H9 (cell line): ENCODE measurements at regions not wholly inside any gene's neighbourhood (a gene's known extent, or its start where the extent isn't known, plus 50 kb on each side); places are given as distances from the start of the nearest gene placed in this dataset.

Source experiments
- DNase-seq: peaks from one replicate; pipeline ENCODE4 v3.0.0-alpha.2; 2017
- H2AFZ ChIP-seq: one replicate; pipeline ENCODE4 v1.6.1; 2013; ENCODE audit warnings: mild to moderate bottlenecking, low read length, control low read depth, moderate library complexity
- H2AK5ac ChIP-seq: 2 replicates; pipeline ENCODE4 v1.6.1; 2013; ENCODE audit warnings: low read length, control low read depth, mixed read lengths; ENCODE audit not compliant: insufficient read length
- H2BK120ac ChIP-seq: one replicate; pipeline ENCODE4 v1.6.1; 2013; ENCODE audit warnings: low read depth, mild to moderate bottlenecking, low read length, control low read depth, inconsistent platforms; ENCODE audit not compliant: poor library complexity, severe bottlenecking
- H2BK12ac ChIP-seq: 2 replicates; pipeline ENCODE4 v1.6.1; 2013; ENCODE audit warnings: low read length, control low read depth, mixed read lengths, low read depth; ENCODE audit not compliant: insufficient read length
- H2BK15ac ChIP-seq: 2 replicates; pipeline ENCODE4 v1.6.1; 2013; ENCODE audit warnings: low read depth, low read length, control low read depth
- H2BK20ac ChIP-seq: one replicate; pipeline ENCODE4 v1.6.1; 2013; ENCODE audit warnings: low read depth, mild to moderate bottlenecking, low read length, control low read depth, inconsistent platforms; ENCODE audit not compliant: poor library complexity, severe bottlenecking
- H2BK5ac ChIP-seq: 2 replicates; pipeline ENCODE4 v1.6.1; 2013; ENCODE audit warnings: low read length, control low read depth, mixed read lengths; ENCODE audit not compliant: insufficient read length
- H3K14ac ChIP-seq: 2 replicates; pipeline ENCODE4 v1.6.1; 2013; ENCODE audit warnings: low read length, control low read depth; ENCODE audit not compliant: insufficient read depth
- H3K18ac ChIP-seq: 2 replicates; pipeline ENCODE4 v1.6.1; 2013; ENCODE audit warnings: low read depth, mild to moderate bottlenecking, mixed read lengths, low read length, control low read depth; ENCODE audit not compliant: insufficient read length
- H3K23ac ChIP-seq: 2 replicates; pipeline ENCODE4 v1.6.1; 2013; ENCODE audit warnings: low read length, control low read depth, mixed read lengths, low read depth; ENCODE audit not compliant: insufficient read length
- H3K23me2 ChIP-seq: 2 replicates; pipeline ENCODE4 v1.6.1; 2013; ENCODE audit warnings: low read depth, mild to moderate bottlenecking, mixed read lengths, low read length, control low read depth; ENCODE audit not compliant: insufficient read length, poor library complexity, severe bottlenecking
- H3K27ac ChIP-seq: 2 replicates; pipeline ENCODE4 v1.5.1; 2013; ENCODE audit warnings: low read length, control low read depth, mixed read lengths, low read depth; ENCODE audit not compliant: insufficient read length
- H3K27me3 ChIP-seq: 2 replicates; pipeline ENCODE4 v1.6.1; 2013; ENCODE audit warnings: low read length, control low read depth, inconsistent platforms; ENCODE audit not compliant: insufficient read depth
- H3K4ac ChIP-seq: 2 replicates; pipeline ENCODE4 v1.6.1; 2013; ENCODE audit warnings: low read depth, mild to moderate bottlenecking, control low read depth, inconsistent platforms, low read length, moderate library complexity
- H3K4me1 ChIP-seq: 2 replicates; pipeline ENCODE4 v1.6.1; 2013; ENCODE audit warnings: low read length, control low read depth, inconsistent platforms; ENCODE audit not compliant: insufficient read depth
- H3K4me2 ChIP-seq: 2 replicates; pipeline ENCODE4 v1.6.1; 2013; ENCODE audit warnings: low read length, control low read depth, mixed read lengths; ENCODE audit not compliant: insufficient read length, insufficient read depth
- H3K56ac ChIP-seq: 2 replicates; pipeline ENCODE4 v1.6.1; 2013; ENCODE audit warnings: low read depth, mild to moderate bottlenecking, mixed read lengths, low read length, control low read depth; ENCODE audit not compliant: insufficient read length
- H3K79me1 ChIP-seq: 2 replicates; pipeline ENCODE4 v1.6.1; 2013; ENCODE audit warnings: low read depth, mild to moderate bottlenecking, moderate library complexity, low read length, control low read depth, inconsistent platforms; ENCODE audit not compliant: insufficient read depth, poor library complexity, severe bottlenecking
- H3K79me2 ChIP-seq: 2 replicates; pipeline ENCODE4 v1.6.1; 2013; ENCODE audit warnings: low read length, control low read depth, inconsistent platforms; ENCODE audit not compliant: insufficient read depth
- H3K9ac ChIP-seq: 2 replicates; pipeline ENCODE4 v1.6.1; 2013; ENCODE audit warnings: low read length, control low read depth, mixed read lengths; ENCODE audit not compliant: insufficient read length; ENCODE audit errors: extremely low read depth
- H3K9me3 ChIP-seq: one replicate; pipeline ENCODE4 v1.6.1; 2013; ENCODE audit warnings: low read depth, low read length, inconsistent platforms; ENCODE audit not compliant: control insufficient read depth
- H3T11ph ChIP-seq: one replicate; pipeline ENCODE4 v1.6.1; 2013; ENCODE audit warnings: mild to moderate bottlenecking, low read length, control low read depth, inconsistent platforms
- H4K20me1 ChIP-seq: one replicate; pipeline ENCODE4 v1.6.1; 2013; ENCODE audit not compliant: control insufficient read depth, insufficient read length, insufficient read depth
- H4K5ac ChIP-seq: 2 replicates; pipeline ENCODE4 v1.6.1; 2013; ENCODE audit warnings: low read depth, mild to moderate bottlenecking, mixed read lengths, low read length, control low read depth; ENCODE audit not compliant: insufficient read length
- H4K8ac ChIP-seq: replicated peaks from 2 replicates; pipeline ENCODE4 v1.6.1; 2013; ENCODE audit warnings: low read length, control low read depth, mixed read lengths, low read depth; ENCODE audit not compliant: insufficient read length
- H4K91ac ChIP-seq: 2 replicates; pipeline ENCODE4 v1.6.1; 2013; ENCODE audit warnings: low read depth, mild to moderate bottlenecking, moderate library complexity, mixed read lengths, low read length, control low read depth; ENCODE audit not compliant: insufficient read length
- H3K27ac Mint-ChIP-seq, 3 experiments: 2 replicates in 2 of 3; 3 replicates in 1 of 3; pipeline ENCODE4 v1.8.0; 2020 to 2021; ENCODE audit warnings: mixed read lengths in 3 of 3, mild to moderate bottlenecking in 1 of 3, moderate library complexity in 1 of 3
- H3K27me3 Mint-ChIP-seq: 2 replicates; pipeline ENCODE4 v1.8.0; 2021; ENCODE audit warnings: low read depth, mild to moderate bottlenecking, moderate library complexity, mixed read lengths
- H3K36me3 Mint-ChIP-seq, 3 experiments: 2 replicates in 2 of 3; 3 replicates in 1 of 3; pipeline ENCODE4 v1.8.0; 2020 to 2021; ENCODE audit warnings: low read depth in 3 of 3, mixed read lengths in 3 of 3; ENCODE audit not compliant: insufficient read depth in 1 of 3
- H3K4me1 Mint-ChIP-seq, 2 experiments: 2 replicates each; pipeline ENCODE4 v1.8.0; 2020; ENCODE audit warnings: mixed read lengths in 2 of 2
- H3K4me3 Mint-ChIP-seq, 2 experiments: 2 replicates in 1 of 2; 3 replicates in 1 of 2; pipeline ENCODE4 v1.8.0; 2020 to 2021; ENCODE audit warnings: mild to moderate bottlenecking in 2 of 2, mixed read lengths in 2 of 2, moderate library complexity in 1 of 2
- H3K9me3 Mint-ChIP-seq, 2 experiments: 2 replicates in 1 of 2; 3 replicates in 1 of 2; pipeline ENCODE4 v1.8.0; 2020; ENCODE audit warnings: mild to moderate bottlenecking in 2 of 2, mixed read lengths in 2 of 2, moderate library complexity in 1 of 2
- WGBS: extraction: QIAGEN DNeasy Blood & Tissue Kit; methylation state at CpG from one replicate; pipeline ENCODE4 v1.1.7; 2013; ENCODE audit warnings: missing lambda C conversion rate, low lambda C conversion rate, mixed read lengths; ENCODE audit not compliant: insufficient read length; ENCODE audit errors: extremely low coverage; 5-methylcytosine and 5-hydroxymethylcytosine counted together
- TF ChIP-seq, protein P1 (sequence below): fragments of 200-600 bp; sonication (generic); conservative IDR thresholded peaks from 3 replicates; pipeline ENCODE4 v1.8.0; 2021; ENCODE audit warnings: antibody characterized with exemption, mild to moderate bottlenecking

DNA sequence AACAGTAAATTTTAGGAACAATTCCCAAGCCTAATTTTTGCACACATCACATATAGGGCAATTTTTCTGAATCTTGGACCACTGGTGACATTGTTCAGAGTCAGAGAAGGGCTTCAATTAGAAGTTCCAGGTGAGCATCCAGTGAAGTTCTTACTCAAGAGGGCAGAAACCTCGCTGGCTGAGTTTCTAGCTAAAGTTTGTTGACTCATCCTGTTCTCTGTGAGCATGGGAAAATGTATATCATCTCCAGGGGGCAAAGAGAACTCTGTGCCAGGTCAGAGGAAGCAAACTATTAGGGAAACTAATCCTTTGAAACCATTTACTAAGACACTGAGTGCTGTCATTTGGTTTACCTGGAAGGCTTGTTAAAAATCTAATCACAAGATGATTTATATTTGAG, 695.6 kb upstream of the IGFBP3 start:
- Histone ChIP-seq H3K27me3 (no peaks in the 10 kb centered on the region), H2AFZ (no peak overlapping the region), H2AK5ac (no peak overlapping the region), H3K79me1 (no peaks in the 10 kb centered on the region), H3K79me2 (no peaks in the 10 kb centered on the region), H3K18ac (no peak overlapping the region), H2BK20ac (no peak overlapping the region), H3K9ac (no peak overlapping the region), H4K91ac (no peak overlapping the region), H3T11ph (no peak overlapping the region), H4K20me1 (no peaks in the 10 kb centered on the region), H2BK12ac (no peak overlapping the region), H4K5ac (no peak overlapping the region), H3K14ac (no peak overlapping the region), H3K4me2 (no peak overlapping the region), H3K23me2 (no peaks in the 10 kb centered on the region), H2BK5ac (no peak overlapping the region), H3K9me3 (no peaks in the 10 kb centered on the region), H3K23ac (no peak overlapping the region), H3K4me1 (no peaks in the 10 kb centered on the region), H2BK15ac (no peak overlapping the region), H4K8ac (no peak overlapping the region), H2BK120ac (no peak overlapping the region), H3K56ac (no peak overlapping the region), H3K4ac (no peak overlapping the region), H3K27ac (no peak overlapping the region)
- WGBS, result no CpG with 5 or more reads among the region's 1 CpG
- Mint-ChIP-seq H3K27ac (no peak overlapping the region), H3K4me1 (no peaks in the 10 kb centered on the region), H3K9me3 (no peaks in the 10 kb centered on the region), H3K4me3 (no peak overlapping the region), H3K36me3 (no peaks in the 10 kb centered on the region), H3K27me3 (no peaks in the 10 kb centered on the region)
- TF ChIP-seq, protein P1, sequence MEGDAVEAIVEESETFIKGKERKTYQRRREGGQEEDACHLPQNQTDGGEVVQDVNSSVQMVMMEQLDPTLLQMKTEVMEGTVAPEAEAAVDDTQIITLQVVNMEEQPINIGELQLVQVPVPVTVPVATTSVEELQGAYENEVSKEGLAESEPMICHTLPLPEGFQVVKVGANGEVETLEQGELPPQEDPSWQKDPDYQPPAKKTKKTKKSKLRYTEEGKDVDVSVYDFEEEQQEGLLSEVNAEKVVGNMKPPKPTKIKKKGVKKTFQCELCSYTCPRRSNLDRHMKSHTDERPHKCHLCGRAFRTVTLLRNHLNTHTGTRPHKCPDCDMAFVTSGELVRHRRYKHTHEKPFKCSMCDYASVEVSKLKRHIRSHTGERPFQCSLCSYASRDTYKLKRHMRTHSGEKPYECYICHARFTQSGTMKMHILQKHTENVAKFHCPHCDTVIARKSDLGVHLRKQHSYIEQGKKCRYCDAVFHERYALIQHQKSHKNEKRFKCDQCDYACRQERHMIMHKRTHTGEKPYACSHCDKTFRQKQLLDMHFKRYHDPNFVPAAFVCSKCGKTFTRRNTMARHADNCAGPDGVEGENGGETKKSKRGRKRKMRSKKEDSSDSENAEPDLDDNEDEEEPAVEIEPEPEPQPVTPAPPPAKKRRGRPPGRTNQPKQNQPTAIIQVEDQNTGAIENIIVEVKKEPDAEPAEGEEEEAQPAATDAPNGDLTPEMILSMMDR, result no peak
- no peak for DNase-seq
